Body of pancreas (tissue), 4 donors: ENCODE measurements at regions not wholly inside any gene's neighbourhood (a gene's known extent, or its start where the extent isn't known, plus 50 kb on each side); places are given as distances from the start of the nearest gene placed in this dataset.

Experiments used
- POLR2A ChIP-seq, 3 donors: fragments of 450-650 bp; IDR thresholded peaks; one replicate each; pipeline ENCODE4 v1.6.1; 2016; ENCODE audit warnings: antibody characterized with exemption in 3 of 3, mild to moderate bottlenecking in 2 of 3
- TF ChIP-seq, protein P1 (sequence below), 7 experiments: fragments of 450-650 bp in 4 of 7; fragments of 200-600 bp in 3 of 7; sonication (generic) in 3 of 7; IDR thresholded peaks; one replicate each; pipeline ENCODE4 v1.5.1; 2016 to 2019; ENCODE audit warnings: antibody characterized with exemption in 7 of 7

DNA sequence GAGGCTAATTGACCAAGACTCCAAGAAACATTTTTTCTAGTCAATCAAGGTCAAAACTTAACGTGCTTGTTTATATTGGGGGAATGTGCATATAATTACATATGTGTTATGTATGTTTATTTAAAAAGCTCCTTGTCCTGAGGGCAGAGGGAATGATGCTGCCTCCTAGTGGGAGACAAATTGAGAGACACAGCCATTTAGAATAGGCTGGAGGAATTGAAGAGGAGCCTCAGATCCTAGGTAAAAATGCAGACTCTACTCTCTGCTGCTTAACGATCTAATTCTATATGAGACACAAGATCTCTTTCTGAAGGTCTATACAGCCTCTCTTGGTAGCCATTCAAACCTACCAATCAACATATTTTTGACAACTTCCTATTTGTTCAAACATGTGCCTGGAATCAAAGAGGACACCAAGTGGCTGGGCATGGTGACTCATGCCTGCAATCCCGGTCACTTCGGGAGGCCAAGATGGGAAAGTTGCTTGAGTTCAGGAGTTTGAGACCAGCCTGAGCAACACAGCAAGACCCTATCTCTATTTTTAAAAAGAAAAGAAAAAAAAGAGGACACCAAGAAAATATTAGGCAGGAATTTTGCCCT lies 136.6 kb upstream of the ZNF648 start:
- TF ChIP-seq, protein P1, sequence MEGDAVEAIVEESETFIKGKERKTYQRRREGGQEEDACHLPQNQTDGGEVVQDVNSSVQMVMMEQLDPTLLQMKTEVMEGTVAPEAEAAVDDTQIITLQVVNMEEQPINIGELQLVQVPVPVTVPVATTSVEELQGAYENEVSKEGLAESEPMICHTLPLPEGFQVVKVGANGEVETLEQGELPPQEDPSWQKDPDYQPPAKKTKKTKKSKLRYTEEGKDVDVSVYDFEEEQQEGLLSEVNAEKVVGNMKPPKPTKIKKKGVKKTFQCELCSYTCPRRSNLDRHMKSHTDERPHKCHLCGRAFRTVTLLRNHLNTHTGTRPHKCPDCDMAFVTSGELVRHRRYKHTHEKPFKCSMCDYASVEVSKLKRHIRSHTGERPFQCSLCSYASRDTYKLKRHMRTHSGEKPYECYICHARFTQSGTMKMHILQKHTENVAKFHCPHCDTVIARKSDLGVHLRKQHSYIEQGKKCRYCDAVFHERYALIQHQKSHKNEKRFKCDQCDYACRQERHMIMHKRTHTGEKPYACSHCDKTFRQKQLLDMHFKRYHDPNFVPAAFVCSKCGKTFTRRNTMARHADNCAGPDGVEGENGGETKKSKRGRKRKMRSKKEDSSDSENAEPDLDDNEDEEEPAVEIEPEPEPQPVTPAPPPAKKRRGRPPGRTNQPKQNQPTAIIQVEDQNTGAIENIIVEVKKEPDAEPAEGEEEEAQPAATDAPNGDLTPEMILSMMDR (IDR thresholded peaks at IDR 0.05) = peak in 1 of 7 experiments; percentile 22
- no peak for TF ChIP-seq POLR2A (IDR thresholded peaks at IDR 0.05)
